ACHN (cell line): ENCODE measurements at regions not wholly inside any gene's neighbourhood (a gene's known extent, or its start where the extent isn't known, plus 50 kb on each side); places are given as distances from the start of the nearest gene placed in this dataset.

Experiments used
- DNase-seq: peaks from one replicate; pipeline ENCODE4 v3.0.0-alpha.2; 2015
- in situ Hi-C: cut with HindIII; loops from 2 replicates; pipeline ENCODE4 v1.10.0; 2017; ENCODE audit warnings: low sequenced_read_pairs, low pct_ligation_motif_present, low pct_unique_long_range_greater_than_20kb

DNA sequence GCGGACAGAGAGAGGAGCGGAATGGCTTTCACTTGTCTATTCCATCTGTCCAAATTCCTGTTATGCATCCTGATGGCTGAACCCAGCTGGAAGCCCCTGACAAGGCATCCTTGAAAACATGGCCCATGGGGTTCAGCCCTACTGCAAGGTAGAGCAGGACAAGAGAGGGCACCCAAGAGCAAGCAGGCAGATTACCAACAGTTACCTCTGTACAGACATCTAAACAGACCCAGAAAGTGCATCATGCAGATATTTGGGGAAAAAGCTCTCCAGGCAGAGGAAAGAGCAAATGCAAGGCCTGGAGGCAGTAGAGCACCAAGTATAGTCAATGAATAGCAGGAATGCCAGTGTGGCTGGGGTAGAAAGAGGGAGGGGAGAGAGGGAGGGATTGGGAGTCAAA is 407.5 kb downstream of the PCNX1 start:
- no peak for DNase-seq
- in situ Hi-C loops = no loop called here

DNA sequence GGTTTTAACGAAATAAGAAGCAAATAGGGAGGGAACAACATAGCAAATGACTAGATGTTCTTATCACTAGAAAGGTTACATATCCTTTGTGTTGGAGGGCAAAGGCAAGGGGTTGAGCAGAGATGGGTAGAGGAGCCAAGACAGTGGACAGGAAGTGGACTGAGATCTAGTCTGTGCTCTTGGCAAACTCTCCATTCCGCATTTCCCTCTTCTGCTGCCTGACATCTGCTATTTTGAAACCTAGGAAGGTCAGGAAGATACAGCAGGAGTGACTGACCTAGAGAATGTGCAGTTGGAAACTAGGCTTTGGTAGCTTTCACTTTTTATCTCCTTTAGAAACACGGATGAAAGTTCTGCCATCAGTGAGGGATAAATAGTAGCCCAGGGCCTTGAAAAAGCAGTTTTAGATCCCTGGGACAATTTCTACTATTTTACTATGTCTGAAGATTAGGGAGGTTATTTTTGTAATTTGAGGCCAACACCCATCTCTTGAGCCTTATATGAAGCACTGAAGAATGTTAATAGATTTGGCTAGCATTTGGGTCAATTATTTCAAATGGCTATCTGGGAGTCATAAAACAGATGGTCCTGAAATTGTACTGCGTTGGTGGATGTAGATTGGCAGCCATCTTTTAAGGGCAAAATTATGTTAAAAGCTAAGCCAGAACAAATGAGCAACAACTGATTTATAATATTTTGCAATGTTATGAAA is 410.3 kb downstream of the PCNX1 start:
- DNase-seq = no peak
- in situ Hi-C loops = no loop called here

DNA sequence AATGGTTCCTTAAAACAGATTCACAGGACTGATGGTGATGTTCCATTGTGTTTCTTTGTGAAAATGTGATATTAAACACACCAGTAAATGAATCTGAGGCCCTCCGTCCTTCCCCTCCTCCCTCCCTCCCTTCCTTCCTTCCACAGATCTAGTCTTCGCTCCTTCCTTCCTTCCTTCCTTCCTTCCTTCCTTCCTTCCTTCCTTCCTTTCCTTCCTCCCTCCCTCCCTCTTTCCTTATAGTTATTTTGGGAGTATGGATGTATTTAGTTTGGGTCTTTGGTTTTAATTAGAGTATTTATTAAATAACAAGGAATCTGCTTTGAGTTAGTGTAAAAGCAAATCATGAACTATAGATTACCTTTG is 410.8 kb downstream of the PCNX1 start:
- in situ Hi-C loops = no loop called here
- DNase-seq = no peak

DNA sequence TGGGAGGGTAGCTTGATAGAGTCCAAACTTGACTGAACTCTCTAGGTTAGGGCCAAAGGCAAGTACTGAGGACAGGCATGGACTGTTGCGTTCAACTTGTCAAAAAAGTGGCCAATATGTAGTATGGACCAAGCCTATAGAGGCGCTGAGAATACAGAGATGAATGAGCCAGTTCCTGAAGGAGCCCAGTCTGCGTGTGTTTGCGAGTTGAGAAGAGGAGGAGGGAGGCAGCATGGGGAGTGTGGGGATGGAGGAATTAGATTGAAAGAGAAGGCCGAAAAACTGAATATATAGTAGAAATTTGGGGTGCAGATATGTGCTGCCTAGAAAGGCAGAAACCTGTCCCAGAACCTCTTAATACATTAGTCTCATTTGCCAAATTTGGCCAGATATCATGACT is 412.4 kb downstream of the PCNX1 start:
- in situ Hi-C loops = no loop called here
- peak; percentile 7 for DNase-seq

DNA sequence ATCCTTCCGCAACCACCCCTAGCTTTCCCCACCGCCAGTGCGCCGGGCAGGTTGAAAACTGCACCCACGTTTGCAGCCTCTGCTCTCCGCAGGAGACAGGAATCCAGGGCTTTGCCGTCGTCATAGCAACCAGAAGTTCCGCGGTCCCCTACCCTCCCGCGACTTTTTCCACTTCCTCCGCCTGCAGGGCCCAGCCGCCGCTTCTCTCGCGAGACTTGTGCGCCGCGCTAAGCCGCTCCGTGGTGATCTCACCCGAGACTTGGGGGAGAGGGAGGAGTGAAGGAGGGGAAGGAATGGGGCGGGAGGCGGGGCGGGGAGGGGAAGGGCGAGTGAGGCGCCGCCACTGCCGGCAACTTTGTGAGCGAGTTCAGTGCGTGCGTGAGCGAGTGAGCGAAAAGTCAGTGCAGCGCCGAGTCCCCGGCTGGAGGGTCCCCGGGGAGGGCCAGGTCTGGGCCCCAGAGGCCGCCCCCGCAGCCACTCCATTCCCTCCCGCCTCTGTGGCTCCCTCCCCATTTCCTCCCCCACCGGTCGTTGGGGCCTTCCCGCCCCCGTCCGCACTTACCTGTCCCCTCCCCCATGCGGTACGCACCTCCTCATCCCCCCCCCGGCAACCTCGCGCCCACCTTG is 413.0 kb downstream of the PCNX1 start, which contains the start of gene SIPA1L1:
Gene SIPA1L1 (plus strand): TSS at position 370 of the 627 bp plus-strand sequence.
- peak; percentile 98 for DNase-seq
- in situ Hi-C loops = no loop called here

DNA sequence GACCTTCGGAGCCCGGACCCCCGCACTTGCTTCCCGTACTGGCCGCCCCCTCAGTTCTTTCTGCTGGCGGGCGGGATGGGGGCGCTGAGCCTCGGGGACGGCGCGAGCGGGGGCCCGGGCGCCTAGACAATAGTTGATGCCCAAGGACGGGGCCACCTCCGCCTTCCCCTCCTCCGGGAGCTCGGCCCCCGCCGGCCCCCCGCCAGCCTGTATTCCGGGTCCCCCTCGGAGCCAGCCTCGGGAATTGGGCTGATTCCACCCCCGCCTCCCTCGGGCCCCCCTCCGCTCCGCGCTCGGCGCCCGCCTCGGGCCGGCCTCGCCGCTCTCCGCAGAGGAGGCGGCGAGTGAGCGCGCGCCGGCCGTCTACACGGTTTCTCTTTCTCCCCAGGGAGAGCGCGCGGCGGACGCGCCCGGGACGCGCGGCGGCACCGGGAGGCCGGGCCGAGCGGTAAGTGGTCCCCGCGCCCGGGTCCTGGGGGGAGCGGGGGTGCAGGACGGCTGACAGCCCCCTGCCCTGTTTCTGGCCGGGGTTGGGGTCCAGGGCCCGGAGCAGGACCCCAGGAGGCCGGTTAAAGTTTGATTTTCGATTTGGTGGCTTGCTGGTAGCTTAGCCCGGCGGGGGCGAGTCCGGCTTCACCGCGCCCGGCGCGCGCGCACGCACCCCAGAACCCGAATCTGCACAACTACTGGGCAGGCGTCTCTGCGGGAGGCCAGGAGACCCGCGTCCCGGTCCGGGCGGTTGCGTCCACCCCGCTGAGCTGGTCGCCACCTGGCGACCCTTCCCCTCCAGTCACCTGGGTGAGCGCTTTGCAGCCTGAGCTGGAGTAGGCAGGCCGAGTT is 413.7 kb downstream of the PCNX1 start:
- in situ Hi-C loops = no loop called here
- DNase-seq = peak; percentile 67

DNA sequence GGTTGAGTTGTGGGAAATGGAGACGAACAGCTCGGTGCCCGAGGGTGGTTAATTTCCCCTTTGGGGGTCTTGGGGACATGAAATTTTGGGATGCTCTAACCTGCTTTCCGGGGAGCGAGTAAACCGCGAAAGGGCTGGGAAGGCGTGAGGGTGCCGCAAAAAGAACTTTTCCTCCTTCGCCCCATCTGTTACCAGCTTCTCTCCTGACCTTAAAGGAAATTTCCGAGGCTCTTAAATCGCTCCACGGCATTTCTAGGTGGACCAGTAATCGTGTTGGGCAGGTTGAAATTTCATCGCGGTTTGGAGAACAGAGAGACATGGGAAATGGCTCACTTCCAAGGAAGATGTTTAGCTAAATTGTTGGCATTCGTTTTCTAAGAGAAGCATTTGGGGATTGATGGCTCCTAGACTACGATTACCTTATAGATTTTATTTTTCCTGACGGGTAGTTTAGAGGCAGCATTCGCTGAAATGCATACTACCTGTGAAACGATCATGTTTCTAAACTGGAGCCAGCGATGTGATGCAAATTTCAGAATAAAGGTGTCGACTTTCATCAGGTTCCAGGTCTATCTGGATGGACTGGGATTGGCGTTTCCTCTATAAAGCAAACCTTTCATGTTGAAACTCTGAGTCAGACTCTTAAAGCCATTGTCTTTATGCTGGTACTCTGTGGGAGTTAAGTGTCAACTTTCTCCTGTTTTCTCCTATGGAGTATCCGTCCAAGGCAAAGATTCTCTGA is 414.5 kb downstream of the PCNX1 start:
- in situ Hi-C loops = no loop called here
- peak; percentile 38 for DNase-seq

DNA sequence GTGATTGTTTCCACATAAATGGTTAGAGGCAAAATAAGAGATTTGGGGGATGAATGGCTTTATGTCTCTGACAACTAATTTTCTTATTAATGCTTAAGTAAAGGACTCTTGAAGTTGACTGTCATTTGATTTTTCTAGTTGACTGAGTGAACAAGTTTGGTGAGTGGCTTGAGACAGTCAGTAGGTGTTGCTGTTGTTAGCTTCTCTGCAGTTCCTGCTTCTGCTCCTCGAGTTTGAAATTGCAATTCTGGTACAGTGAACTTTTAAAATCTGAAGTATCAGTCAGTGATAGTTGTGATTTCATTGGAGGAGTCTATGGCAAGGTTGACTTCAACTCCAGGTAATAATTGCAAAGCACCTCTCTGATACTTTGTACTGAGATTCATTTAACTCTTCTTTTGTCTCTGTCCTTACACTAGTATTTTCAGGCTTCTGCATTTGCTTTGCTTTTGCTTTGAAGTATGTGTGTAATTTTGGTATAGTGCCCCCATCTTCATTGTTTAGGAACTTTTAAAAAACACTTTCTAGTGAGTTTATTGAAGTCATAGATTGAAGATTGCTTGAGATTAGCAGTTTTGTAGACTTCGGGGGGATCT is 415.5 kb downstream of the PCNX1 start:
- in situ Hi-C loops = no loop called here
- peak; percentile 40 for DNase-seq

DNA sequence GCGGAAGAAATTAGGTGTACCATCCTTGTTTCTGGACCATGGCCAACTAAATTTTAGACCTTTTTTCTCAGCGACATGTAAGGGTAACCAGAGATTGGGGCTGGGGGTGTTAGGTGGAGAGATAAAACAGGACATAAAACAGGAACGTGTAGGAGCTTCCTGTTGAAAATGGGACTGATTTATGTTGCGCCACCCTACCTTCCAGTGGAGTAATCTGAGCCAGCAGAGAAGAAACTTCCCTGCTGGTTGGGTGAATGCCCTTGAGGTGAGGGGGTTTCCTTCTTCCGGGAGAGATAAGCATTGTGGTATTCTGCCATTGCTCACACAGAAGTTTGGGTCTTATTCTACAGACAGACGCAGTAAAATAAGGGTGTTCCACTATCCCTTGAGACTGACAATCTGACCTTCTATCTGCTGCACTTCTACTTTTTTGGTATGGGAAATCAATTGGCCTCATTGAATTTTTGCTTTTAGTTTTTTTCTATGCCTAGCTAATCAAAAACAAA is 417.6 kb downstream of the PCNX1 start:
- DNase-seq = no peak
- in situ Hi-C loops = no loop called here

DNA sequence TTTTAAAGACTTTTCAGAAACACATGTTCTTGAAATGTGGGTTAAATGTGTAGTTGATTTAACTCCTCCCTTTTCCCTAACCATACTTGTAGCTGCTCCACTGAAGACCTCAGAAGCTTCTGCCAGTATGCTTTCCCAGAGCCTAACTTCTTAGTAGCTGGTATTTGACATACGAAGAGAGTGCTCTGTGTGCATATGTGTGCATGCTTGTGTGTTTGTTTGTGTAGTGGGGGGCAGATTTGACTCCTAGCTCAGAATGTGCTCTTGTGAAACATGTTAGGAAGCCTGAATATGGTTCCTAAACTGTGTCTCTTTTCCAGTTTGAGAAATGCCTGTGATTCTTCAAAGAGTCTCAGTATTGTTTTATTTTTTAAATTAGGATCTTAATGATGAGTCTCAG is 420.4 kb downstream of the PCNX1 start:
- in situ Hi-C loops = no loop called here
- no peak for DNase-seq

DNA sequence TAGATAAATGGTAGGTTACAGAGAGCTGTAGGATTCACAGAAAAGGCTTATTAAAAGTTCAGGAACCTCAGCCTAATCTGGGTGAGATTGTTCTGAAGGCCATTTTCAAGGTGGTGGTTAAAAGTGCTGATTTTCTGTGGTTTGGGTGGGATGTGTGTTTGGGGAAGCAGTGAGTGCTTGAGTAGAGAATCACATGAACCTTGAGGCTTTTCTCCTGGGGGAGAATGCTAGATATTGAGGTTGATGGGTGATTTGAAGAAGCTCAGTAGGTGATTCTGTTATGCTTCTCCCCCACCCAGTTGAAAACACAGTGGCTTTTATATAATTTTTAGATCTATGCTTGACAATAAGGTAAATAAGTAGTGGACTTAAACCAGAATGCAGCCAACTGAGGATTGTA is 420.9 kb downstream of the PCNX1 start:
- in situ Hi-C loops = no loop called here
- DNase-seq = no peak

DNA sequence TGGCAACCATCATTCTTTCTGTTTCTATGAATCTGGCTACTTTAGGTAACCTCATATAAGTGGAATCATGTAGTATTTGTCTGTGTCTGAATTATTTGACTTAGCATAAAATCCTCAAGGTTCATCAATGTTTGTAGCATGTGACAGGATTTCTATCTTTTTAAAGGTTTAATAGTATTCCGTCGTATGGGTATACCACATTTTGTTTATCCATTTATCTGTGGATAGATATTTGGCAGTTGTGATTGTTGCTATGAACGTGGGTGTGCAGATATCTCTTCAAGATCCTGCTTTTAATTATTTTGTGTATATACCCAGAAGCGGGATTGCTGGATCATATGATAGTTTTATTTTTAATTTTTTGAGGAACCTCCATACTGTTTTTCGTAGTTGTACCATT is 421.7 kb downstream of the PCNX1 start:
- no peak for DNase-seq
- in situ Hi-C loops = no loop called here

DNA sequence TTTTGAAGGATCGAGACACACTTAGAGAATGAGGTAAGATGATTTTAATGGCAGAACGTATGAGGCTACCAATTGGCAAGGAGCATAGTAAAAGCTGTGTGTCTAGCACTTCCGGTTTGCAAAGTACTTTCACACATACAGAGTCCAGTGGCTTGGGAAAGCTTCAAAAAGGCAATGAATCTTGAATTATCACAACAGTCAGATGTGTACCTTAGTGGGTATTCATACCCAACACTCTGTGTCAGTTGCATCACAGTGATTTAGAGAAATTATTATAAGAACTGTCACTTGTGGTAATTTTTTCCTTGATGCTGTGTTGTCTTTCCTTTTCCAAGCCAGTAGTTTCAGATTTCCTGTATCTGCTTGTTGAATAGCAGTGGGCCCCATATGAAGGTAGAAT is 424.1 kb downstream of the PCNX1 start:
- no peak for DNase-seq
- in situ Hi-C loops = no loop called here

DNA sequence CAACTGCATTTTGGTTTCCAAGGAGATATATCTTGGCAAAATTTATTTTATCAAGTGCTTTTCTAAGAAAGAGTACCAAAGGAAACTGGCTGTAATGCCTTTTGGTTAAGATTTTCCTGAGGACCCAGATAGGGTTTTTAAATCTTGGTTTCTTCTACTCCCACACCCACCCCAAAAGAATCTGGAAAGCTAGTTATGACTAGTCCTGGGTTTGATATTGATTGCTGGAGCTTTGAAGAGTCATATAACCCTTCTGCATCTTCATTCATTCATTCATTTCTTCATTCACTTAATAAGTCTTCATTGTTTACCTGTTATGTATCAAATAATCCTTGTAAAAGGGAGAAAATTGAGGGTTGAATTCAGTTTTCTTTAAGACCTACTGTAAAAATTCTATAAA is 425.2 kb downstream of the PCNX1 start:
- in situ Hi-C loops = no loop called here
- DNase-seq = no peak

DNA sequence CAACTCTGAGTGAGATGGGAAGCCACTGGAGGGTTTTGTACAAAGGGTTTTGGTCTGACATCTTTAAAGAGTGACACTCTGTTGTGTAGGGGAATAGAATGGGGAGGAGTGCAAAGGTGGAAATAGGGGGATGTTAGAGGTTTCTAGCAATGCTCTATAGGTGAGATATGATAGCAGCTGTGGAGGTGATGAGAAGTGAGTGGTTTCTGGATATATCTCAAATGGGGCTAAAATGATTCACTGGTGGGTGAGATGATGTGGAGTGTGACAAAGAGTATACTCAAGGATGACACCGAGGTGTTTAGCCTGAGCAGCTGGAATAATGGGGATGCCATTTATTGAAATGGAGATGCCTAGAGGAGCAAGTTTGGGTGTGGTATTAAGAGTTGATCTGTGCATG is 426.4 kb downstream of the PCNX1 start:
- in situ Hi-C loops = no loop called here
- DNase-seq = no peak

DNA sequence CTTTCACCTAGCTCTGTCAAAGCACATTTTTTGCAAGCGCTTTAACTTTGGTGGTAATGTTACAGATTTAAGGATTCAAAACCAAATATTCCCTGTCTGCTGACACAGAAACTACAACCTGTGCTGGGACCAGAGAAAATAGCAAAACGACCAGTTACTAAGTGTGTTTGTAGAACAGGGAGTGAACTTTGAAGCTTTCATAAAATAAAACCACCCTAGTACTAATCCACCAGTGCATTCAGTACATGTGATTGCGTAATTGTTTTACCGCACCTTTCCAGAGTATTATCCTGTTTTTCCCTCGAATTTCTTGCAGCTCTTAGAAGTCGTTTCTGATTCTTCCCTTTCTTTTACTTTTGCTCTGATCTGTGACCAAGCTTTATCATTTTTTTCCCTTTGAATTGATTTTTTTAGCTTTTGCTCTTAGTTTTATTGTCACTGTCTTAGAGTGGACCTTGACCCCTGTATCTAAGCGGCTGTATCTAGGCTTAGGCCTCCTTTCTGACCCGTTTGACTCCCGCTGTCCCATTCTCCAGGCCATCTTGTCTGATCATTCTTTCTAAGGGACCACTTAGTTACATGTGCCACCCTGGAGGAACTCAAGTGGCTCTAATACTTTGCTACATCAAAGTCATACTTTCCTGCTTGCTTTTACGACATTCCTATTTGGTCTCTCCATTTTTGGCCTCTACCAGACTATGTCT is 429.4 kb downstream of the PCNX1 start:
- in situ Hi-C loops = no loop called here
- no peak for DNase-seq

DNA sequence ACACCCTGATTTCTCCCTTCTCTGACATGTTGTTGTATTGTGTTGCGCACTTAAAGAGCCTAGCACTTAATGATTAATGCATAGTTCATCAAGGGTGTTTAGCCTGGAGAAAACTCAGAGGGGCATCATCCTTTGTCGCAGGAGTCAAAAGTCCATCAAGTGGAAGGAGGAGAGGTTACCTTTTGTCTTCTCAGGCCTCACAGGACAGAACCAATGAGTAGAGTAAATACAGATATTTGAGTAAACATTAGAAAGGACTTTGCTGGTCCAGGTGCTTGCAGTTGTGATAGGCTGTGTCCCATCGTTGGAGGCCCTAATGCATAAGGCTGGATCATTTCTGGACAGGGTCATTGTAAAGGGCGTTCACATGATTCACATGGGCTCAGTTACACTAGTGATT is 430.9 kb downstream of the PCNX1 start:
- in situ Hi-C loops = no loop called here
- DNase-seq = no peak
